HEK293T (cell line): ENCODE measurements at regions not wholly inside any gene's neighbourhood (a gene's known extent, or its start where the extent isn't known, plus 50 kb on each side); places are given as distances from the start of the nearest gene placed in this dataset.

Experiments used
- CTCF ChIA-PET: fragments of 350-600 bp; formaldehyde crosslinking; extraction: SDS; loops from one replicate; lab custom pipeline; 2021; ENCODE audit warnings: antibody characterized with exemption, inconsistent platforms; lab: Yijun Ruan, JAX
- POLR2A ChIA-PET: fragments of 350-600 bp; formaldehyde crosslinking; extraction: SDS; loops from one replicate; lab custom pipeline; 2020; ENCODE audit warnings: antibody characterized with exemption, inconsistent platforms; lab: Yijun Ruan, JAX
- DNase-seq: peaks from one replicate; pipeline ENCODE4 v3.0.0; 2012; ENCODE audit warnings: mixed read lengths; ENCODE audit errors: extremely low spot score
- ARNT ChIP-seq: fragments of 450-650 bp; IDR thresholded peaks from 2 replicates; pipeline ENCODE4 v1.6.1; 2017; ENCODE audit warnings: mild to moderate bottlenecking
- BHLHE40 ChIP-seq: fragments of 450-650 bp; IDR thresholded peaks from 2 replicates; pipeline ENCODE4 v1.6.1; 2016; ENCODE audit warnings: mild to moderate bottlenecking, moderate library complexity, borderline replicate concordance
- CTBP1 ChIP-seq: fragments of 450-650 bp; IDR thresholded peaks from 2 replicates; pipeline ENCODE4 v1.6.1; 2016; ENCODE audit warnings: borderline replicate concordance
- ELF4 ChIP-seq: fragments of 450-650 bp; IDR thresholded peaks from 2 replicates; pipeline ENCODE4 v1.6.1; 2017; ENCODE audit warnings: antibody characterized with exemption
- FOXA1 ChIP-seq: fragments of 450-650 bp; IDR thresholded peaks from 2 replicates; pipeline ENCODE4 v1.6.1; 2016; ENCODE audit warnings: mild to moderate bottlenecking
- FOXK2 ChIP-seq: fragments of 450-650 bp; IDR thresholded peaks from 2 replicates; pipeline ENCODE4 v1.6.1; 2016; ENCODE audit warnings: mild to moderate bottlenecking
- FOXM1 ChIP-seq: fragments of 450-650 bp; IDR thresholded peaks from 2 replicates; pipeline ENCODE4 v1.6.1; 2017; ENCODE audit warnings: mild to moderate bottlenecking, borderline replicate concordance
- HDGF ChIP-seq: fragments of 450-650 bp; IDR thresholded peaks from 2 replicates; pipeline ENCODE4 v1.6.1; 2017; ENCODE audit warnings: antibody characterized with exemption, borderline replicate concordance
- L3MBTL2 ChIP-seq: fragments of 450-650 bp; conservative IDR thresholded peaks from 2 replicates; pipeline ENCODE4 v1.6.1; 2016; ENCODE audit warnings: mild to moderate bottlenecking
- LEF1 ChIP-seq: fragments of 450-650 bp; IDR thresholded peaks from 2 replicates; pipeline ENCODE4 v1.6.1; 2017; ENCODE audit warnings: mild to moderate bottlenecking, borderline replicate concordance
- NFRKB ChIP-seq: fragments of 450-650 bp; IDR thresholded peaks from 2 replicates; pipeline ENCODE4 v1.6.1; 2016; ENCODE audit warnings: mild to moderate bottlenecking, moderate library complexity
- PKNOX1 ChIP-seq: fragments of 450-650 bp; IDR thresholded peaks from 2 replicates; pipeline ENCODE4 v1.6.1; 2016
- SP1 ChIP-seq: fragments of 450-650 bp; IDR thresholded peaks from 2 replicates; pipeline ENCODE4 v1.6.1; 2017
- SUZ12 ChIP-seq: fragments of 450-650 bp; IDR thresholded peaks from 2 replicates; pipeline ENCODE4 v1.6.1; 2016; ENCODE audit warnings: mild to moderate bottlenecking
- TARDBP ChIP-seq: fragments of 450-650 bp; IDR thresholded peaks from 2 replicates; pipeline ENCODE4 v1.6.1; 2016
- ZNF384 ChIP-seq: fragments of 450-650 bp; IDR thresholded peaks from 2 replicates; pipeline ENCODE4 v1.6.1; 2016

DNA sequence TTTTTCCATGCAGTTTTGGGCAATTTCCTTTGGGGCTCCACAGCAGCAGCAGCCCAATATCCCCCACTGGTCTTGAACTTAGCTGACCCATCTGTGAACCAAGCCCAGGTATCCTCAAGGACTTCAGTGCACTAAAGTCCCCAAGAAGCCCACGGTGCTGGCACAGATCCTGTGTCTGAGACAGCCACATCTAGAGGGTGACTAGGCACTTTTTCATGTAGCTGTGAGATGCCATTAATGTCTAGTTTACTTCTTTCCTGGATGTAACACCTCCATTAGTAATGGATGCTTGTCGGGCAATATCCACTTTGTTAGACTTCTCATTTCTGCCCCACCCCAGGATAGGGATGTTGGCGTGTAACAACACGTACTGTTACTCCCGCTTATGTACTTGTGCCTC, 117.9 kb downstream of the GPCPD1 start:
- DNase-seq, result no peak
- TF ChIP-seq BHLHE40 (no peak), L3MBTL2 (no peak), CTBP1 (no peak), FOXK2 (no peak), HDGF (no peak), ARNT (no peak), SUZ12 (no peak), FOXA1 (no peak), TARDBP (no peak)
- POLR2A ChIA-PET, result no interaction called here
- CTCF ChIA-PET, result no interaction called here

DNA sequence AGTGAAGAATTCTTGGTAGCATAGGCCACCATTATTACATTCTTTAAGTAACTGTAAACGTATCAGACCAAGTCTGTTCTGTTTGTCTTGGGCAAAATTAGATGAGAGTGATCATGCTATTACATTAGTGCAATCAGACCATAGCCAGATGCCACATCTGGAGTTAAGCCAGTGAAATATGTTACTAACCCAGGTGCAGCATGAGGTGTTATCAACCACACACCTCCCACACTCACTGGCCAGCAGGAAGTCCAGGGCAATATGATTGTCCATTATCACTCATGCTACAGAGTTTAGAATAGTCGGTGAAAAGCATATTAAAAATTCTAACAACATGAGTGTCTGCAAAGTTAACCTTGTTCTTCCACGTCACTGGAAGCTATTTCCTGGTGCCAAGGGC, 119.4 kb downstream of the GPCPD1 start:
- CTCF ChIA-PET, result interaction anchor here (1.0 kb wide), 1 partner anchor 18 kb away, joined by 3 read pairs; no protein-coding TSS in a partner anchor

DNA sequence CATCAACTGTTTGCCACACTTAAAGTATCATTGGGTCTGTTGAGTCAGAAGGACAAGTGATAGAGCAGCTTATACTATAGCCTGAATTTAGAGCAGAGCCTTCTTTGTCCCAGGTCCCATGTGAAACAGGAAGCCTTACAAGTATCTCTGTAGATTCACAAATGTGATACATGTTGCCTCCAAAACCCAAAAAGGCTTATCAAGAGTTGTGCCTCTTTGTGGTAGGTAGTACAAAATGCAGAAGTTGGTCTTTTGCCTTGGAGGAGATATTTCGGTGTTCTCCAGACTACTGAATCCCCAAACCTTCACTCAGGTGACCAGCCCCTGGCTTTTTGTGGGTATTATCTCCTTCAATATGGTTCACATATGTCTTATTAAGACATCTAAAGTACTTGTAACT, 121.2 kb downstream of the GPCPD1 start:
- DNase-seq, result no peak
- ChIA-PET CTCF (no interaction called here), POLR2A (no interaction called here)
- TF ChIP-seq L3MBTL2 (no peak), FOXM1 (no peak), FOXA1 (no peak), PKNOX1 (no peak), ELF4 (no peak), LEF1 (no peak), BHLHE40 (no peak), TARDBP (no peak), SP1 (no peak), SUZ12 (no peak), CTBP1 (no peak), NFRKB (no peak), HDGF (no peak)

More for the DNA sequence above, 119.4 kb downstream of the GPCPD1 start:
- no peak for DNase-seq
- TF ChIP-seq TARDBP (no peak), FOXA1 (no peak), SP1 (no peak), LEF1 (no peak), ELF4 (no peak)
- POLR2A ChIA-PET, result no interaction called here

DNA sequence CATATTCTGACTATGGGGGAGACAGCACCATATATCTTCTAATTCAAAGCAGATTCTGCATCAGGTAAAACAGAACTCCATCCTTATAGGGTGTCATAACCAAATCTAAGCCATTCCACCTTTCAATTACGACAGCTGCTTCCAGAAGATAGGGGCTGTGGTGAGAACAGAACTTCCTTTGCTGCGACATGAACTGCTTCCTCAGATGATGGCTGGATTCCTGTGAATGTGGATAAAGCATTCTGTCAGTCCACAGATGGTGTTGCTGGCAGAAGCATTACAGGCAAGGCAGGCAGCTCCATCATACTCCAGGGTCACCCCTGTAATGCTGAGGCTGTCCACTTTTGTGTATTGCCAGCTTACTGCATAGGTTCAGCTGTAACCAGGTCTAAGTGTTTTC, 122.0 kb downstream of the GPCPD1 start:
- no peak for DNase-seq
- ChIA-PET POLR2A (no interaction called here), CTCF (no interaction called here)
- TF ChIP-seq ARNT (no peak), BHLHE40 (no peak), FOXM1 (no peak), PKNOX1 (no peak), ELF4 (no peak), LEF1 (no peak), HDGF (no peak), L3MBTL2 (no peak), ZNF384 (no peak), CTBP1 (no peak), SUZ12 (no peak), FOXK2 (no peak), SP1 (no peak)

GRCh38 chr20:5486377-5487054, 124.3 kb downstream of the GPCPD1 start:
- ChIA-PET POLR2A (no interaction called here), CTCF (no interaction called here)
- DNase-seq, result no peak
- TF ChIP-seq ELF4, result no peak
- no peak for TF ChIP-seq HDGF
- TF ChIP-seq BHLHE40, result no peak
- no peak for TF ChIP-seq FOXA1
- TF ChIP-seq TARDBP, result no peak
- no peak for TF ChIP-seq SP1
- TF ChIP-seq ZNF384, result no peak

GRCh38 chr20:5484926-5485325, 125.9 kb downstream of the GPCPD1 start:
- ChIA-PET POLR2A (no interaction called here), CTCF (no interaction called here)
- DNase-seq, result no peak
- no peak for TF ChIP-seq FOXM1
- no peak for TF ChIP-seq CTBP1
- TF ChIP-seq HDGF, result no peak
- TF ChIP-seq FOXA1, result no peak
- TF ChIP-seq ARNT, result no peak
- no peak for TF ChIP-seq FOXK2
- TF ChIP-seq LEF1, result no peak
- TF ChIP-seq L3MBTL2, result no peak
- no peak for TF ChIP-seq ELF4
- TF ChIP-seq SUZ12, result no peak
- TF ChIP-seq ZNF384, result no peak
- no peak for TF ChIP-seq PKNOX1

- no peak for DNase-seq
- TF ChIP-seq SP1 (no peak), FOXA1 (no peak), HDGF (no peak), FOXK2 (no peak), NFRKB (no peak)
- ChIA-PET POLR2A (no interaction called here), CTCF (interaction anchor here (1.0 kb wide), 1 partner anchor 36 kb away, joined by 4 read pairs; no protein-coding TSS in a partner anchor)
Observed at GRCh38 chr20:5484346-5484745, 126.5 kb downstream of the GPCPD1 start.
